HL-60 (cell line): ENCODE measurements at regions not wholly inside any gene's neighbourhood (a gene's known extent, or its start where the extent isn't known, plus 50 kb on each side); places are given as distances from the start of the nearest gene placed in this dataset.

ENCODE experiments used
- DNase-seq, 2 experiments: peaks; one replicate each; pipeline ENCODE4 v3.0.0-alpha.2; 2010 to 2020; ENCODE audit warnings: low read depth in 1 of 2, low spot score in 1 of 2
- H3K27ac ChIP-seq: fragments of 250-450 bp; sonication (Bioruptor Pico); replicated peaks from 2 replicates; pipeline ENCODE4 v1.5.1; 2020; ENCODE audit warnings: mild to moderate bottlenecking, moderate library complexity
- H3K27me3 ChIP-seq: fragments of 250-450 bp; sonication (Bioruptor Pico); 2 replicates; pipeline ENCODE4 v1.5.1; 2021; ENCODE audit warnings: mild to moderate bottlenecking, moderate library complexity; ENCODE audit not compliant: insufficient read depth, poor library complexity, severe bottlenecking
- H3K4me3 ChIP-seq: replicated peaks from 2 replicates; pipeline ENCODE4 v1.5.1; 2011; ENCODE audit warnings: mild to moderate bottlenecking, control low read depth, low read length; ENCODE audit not compliant: insufficient read depth
- CTCF ChIP-seq: IDR thresholded peaks from one replicate; pipeline ENCODE4 v1.5.1; 2011; ENCODE audit warnings: low read length, control low read depth, inconsistent platforms; ENCODE audit not compliant: insufficient read depth
- GABPA ChIP-seq: IDR thresholded peaks from 2 replicates; pipeline ENCODE4 v1.6.1; 2012; ENCODE audit warnings: low read depth
- POLR2AphosphoS5 ChIP-seq: IDR thresholded peaks from 2 replicates; pipeline ENCODE4 v1.6.1; 2012; ENCODE audit warnings: low read depth
- REST ChIP-seq: IDR thresholded peaks from 2 replicates; pipeline ENCODE4 v1.6.1; 2012; ENCODE audit warnings: low read depth; ENCODE audit not compliant: insufficient replicate concordance
- SPI1 ChIP-seq: IDR thresholded peaks from 2 replicates; pipeline ENCODE4 v1.6.1; 2012; ENCODE audit warnings: low read depth, mild to moderate bottlenecking, borderline replicate concordance

- no peak for TF ChIP-seq SPI1
- no peak for TF ChIP-seq GABPA
- TF ChIP-seq POLR2AphosphoS5 = no peak
- TF ChIP-seq CTCF = no peak
- no peak for TF ChIP-seq REST
- no peak overlapping the region for H3K4me3 ChIP-seq
- H3K27me3 ChIP-seq = peaks cover 9% of the 10 kb centered on the region
Measured at GRCh38 chr7:1360521-1360971, 98.7 kb downstream of the MICALL2 start.

GRCh38 chr7:1361016-1361755, 98.1 kb downstream of the MICALL2 start:
- no peak overlapping the region for H3K27ac ChIP-seq
- no peak overlapping the region for H3K4me3 ChIP-seq
- TF ChIP-seq CTCF = no peak
- TF ChIP-seq REST = no peak
- TF ChIP-seq POLR2AphosphoS5 = no peak
- no peak for TF ChIP-seq GABPA
- TF ChIP-seq SPI1 = no peak
- H3K27me3 ChIP-seq = peaks cover 12% of the 10 kb centered on the region
- no peak for DNase-seq

More at GRCh38 chr7:1360521-1360971, 98.7 kb downstream of the MICALL2 start:
- no peak overlapping the region for H3K27ac ChIP-seq
- no peak for DNase-seq

- Histone ChIP-seq H3K27me3 (peaks cover 12% of the 10 kb centered on the region), H3K27ac (no peak overlapping the region), H3K4me3 (no peak overlapping the region)
- DNase-seq = no peak
- TF ChIP-seq CTCF (no peak), POLR2AphosphoS5 (no peak), REST (no peak), GABPA (no peak), SPI1 (no peak)
Measured at GRCh38 chr7:1361756-1362125, 97.5 kb downstream of the MICALL2 start.
